ENCODE measurements at regions not wholly inside any gene's neighbourhood (a gene's known extent, or its start where the extent isn't known, plus 50 kb on each side); places are given as distances from the start of the nearest gene placed in this dataset.

DNA sequence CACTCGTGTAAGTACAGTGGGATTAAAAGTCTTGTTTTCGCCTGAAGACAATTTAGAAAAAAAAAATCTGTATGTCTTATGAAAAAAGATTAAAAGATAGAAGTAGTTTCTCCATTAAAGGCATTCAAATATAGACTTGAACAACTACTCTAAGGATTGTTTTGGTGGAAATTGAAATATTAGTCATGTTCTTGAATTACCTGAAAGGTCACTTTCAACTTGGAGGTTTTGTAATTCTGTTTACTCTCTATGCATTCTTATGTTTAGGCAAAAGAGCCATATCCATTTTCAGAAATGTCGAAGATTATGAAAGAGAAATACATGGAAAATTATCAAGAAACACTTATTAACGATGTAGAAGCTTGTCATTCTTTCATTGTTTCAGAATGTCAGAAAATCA lies 373.7 kb downstream of the ARL4A start:
- TF ChIP-seq SUZ12 (IDR thresholded peaks at IDR 0.05; ENCODE audit: extremely low read depth, insufficient read depth, insufficient read length) = no peak
- no peak for TF ChIP-seq YY1 (IDR thresholded peaks at IDR 0.05; ENCODE audit: insufficient read depth, insufficient read length)
- no peak for TF ChIP-seq ZNF274 (IDR thresholded peaks at IDR 0.05; ENCODE audit: low read depth, low read length)
